Fibroblast of lung (primary cell): ENCODE measurements at regions not wholly inside any gene's neighbourhood (a gene's known extent, or its start where the extent isn't known, plus 50 kb on each side); places are given as distances from the start of the nearest gene placed in this dataset.

ENCODE experiments used
- DNase-seq, 2 donors: peaks; one replicate each; pipeline versions ENCODE4 v3.0.0 to v3.0.0-alpha.2; 2010; ENCODE audit warnings: low read depth in 2 of 2
- H2AFZ ChIP-seq: 2 replicates; pipeline ENCODE4 v1.5.1; 2012; ENCODE audit warnings: low read length, control low read depth, inconsistent platforms
- H3K27ac ChIP-seq: 2 replicates; pipeline ENCODE4 v1.5.1; 2011; ENCODE audit warnings: low read length, control low read depth; ENCODE audit not compliant: insufficient read depth
- H3K27me3 ChIP-seq: 2 replicates; pipeline ENCODE4 v1.5.1; 2011; ENCODE audit warnings: mild to moderate bottlenecking, low read length; ENCODE audit not compliant: control insufficient read depth, insufficient read depth
- H3K36me3 ChIP-seq: 2 replicates; pipeline ENCODE4 v1.5.1; 2011; ENCODE audit warnings: low read length; ENCODE audit not compliant: control insufficient read depth, insufficient read depth
- H3K4me1 ChIP-seq: 2 replicates; pipeline ENCODE4 v1.5.1; 2011; ENCODE audit warnings: low read length; ENCODE audit not compliant: control insufficient read depth, insufficient read depth; ENCODE audit errors: extremely low read depth
- H3K4me2 ChIP-seq: 2 replicates; pipeline ENCODE4 v1.5.1; 2011; ENCODE audit warnings: low read length, control low read depth; ENCODE audit not compliant: insufficient read depth; ENCODE audit errors: extremely low read depth
- H3K4me3 ChIP-seq, 4 experiments: fragments of 200-600 bp in 1 of 4; sonication (generic) in 1 of 4; replicated peaks in 1 of 4; 2 replicates each; pipeline ENCODE4 v1.5.1; 2011 to 2016; ENCODE audit warnings: low read length in 4 of 4, low read depth in 3 of 4, mild to moderate bottlenecking in 3 of 4, control low read depth in 2 of 4, inconsistent platforms in 1 of 4, mixed read lengths in 1 of 4; ENCODE audit not compliant: insufficient read depth in 1 of 4; ENCODE audit errors: control extremely low read depth in 1 of 4
- H3K79me2 ChIP-seq: 2 replicates; pipeline ENCODE4 v1.5.1; 2012; ENCODE audit warnings: mild to moderate bottlenecking, low read length, inconsistent platforms; ENCODE audit not compliant: control insufficient read depth, insufficient read depth
- H3K9ac ChIP-seq: 2 replicates; pipeline ENCODE4 v1.5.1; 2011; ENCODE audit warnings: mild to moderate bottlenecking, low read length, control low read depth; ENCODE audit not compliant: insufficient read depth
- H3K9me3 ChIP-seq: 2 replicates; pipeline ENCODE4 v1.5.1; 2012; ENCODE audit warnings: low read depth, low read length; ENCODE audit not compliant: control insufficient read depth, insufficient read depth
- H4K20me1 ChIP-seq: 2 replicates; pipeline ENCODE4 v1.5.1; 2011; ENCODE audit warnings: low read length; ENCODE audit not compliant: control insufficient read depth, insufficient read depth; ENCODE audit errors: extremely low read depth
- EZH2 ChIP-seq: IDR thresholded peaks from 2 replicates; pipeline ENCODE4 v1.5.1; 2012; ENCODE audit warnings: low read length, control low read depth, mild to moderate bottlenecking; ENCODE audit errors: missing control alignments
- TF ChIP-seq, protein P1 (sequence below), 2 donors: IDR thresholded peaks in 1 of 2; conservative IDR thresholded peaks in 1 of 2; 1 replicate in 1 of 2; 2 replicates in 1 of 2; pipeline ENCODE4 v1.5.1; 2011 to 2012; ENCODE audit warnings: low read length in 2 of 2, control low read depth in 1 of 2, inconsistent platforms in 1 of 2, low read depth in 1 of 2, mild to moderate bottlenecking in 1 of 2

DNA sequence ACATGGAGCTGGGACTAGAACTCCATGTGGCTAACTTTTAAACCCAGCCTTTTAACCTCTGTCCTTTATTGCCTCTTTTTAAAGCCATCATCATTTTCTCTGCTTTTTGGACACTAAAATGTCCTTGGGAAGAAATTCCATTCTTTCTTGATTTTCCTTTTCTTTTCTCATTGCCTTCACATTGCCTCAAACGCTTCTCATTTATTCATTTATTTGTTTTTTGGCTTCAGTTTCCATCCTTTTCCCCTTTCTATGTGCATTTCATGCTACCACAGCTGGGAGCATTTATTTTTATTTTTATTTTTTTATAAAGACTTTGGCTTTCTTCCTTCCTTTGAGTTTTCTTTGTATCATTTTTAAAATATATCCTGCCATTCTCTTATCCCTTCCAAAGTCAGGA is 212.2 kb downstream of the DACT1 start:
- H3K9ac ChIP-seq, result no peak overlapping the region
- no peak overlapping the region for H3K4me2 ChIP-seq
- no peak overlapping the region for H3K4me3 ChIP-seq
- H3K27me3 ChIP-seq, result no peaks in the 10 kb centered on the region
- H3K4me1 ChIP-seq, result no peaks in the 10 kb centered on the region
- H3K79me2 ChIP-seq, result no peaks in the 10 kb centered on the region
- H2AFZ ChIP-seq, result no peak overlapping the region
- TF ChIP-seq, protein P1, sequence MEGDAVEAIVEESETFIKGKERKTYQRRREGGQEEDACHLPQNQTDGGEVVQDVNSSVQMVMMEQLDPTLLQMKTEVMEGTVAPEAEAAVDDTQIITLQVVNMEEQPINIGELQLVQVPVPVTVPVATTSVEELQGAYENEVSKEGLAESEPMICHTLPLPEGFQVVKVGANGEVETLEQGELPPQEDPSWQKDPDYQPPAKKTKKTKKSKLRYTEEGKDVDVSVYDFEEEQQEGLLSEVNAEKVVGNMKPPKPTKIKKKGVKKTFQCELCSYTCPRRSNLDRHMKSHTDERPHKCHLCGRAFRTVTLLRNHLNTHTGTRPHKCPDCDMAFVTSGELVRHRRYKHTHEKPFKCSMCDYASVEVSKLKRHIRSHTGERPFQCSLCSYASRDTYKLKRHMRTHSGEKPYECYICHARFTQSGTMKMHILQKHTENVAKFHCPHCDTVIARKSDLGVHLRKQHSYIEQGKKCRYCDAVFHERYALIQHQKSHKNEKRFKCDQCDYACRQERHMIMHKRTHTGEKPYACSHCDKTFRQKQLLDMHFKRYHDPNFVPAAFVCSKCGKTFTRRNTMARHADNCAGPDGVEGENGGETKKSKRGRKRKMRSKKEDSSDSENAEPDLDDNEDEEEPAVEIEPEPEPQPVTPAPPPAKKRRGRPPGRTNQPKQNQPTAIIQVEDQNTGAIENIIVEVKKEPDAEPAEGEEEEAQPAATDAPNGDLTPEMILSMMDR (conservative IDR thresholded peaks at IDR 0.05 in 1 of 2, IDR thresholded peaks at IDR 0.05 in 1 of 2; ENCODE audit: low read depth in 1 of 2, low read length in 2 of 2), result no peak
- no peak for TF ChIP-seq EZH2
- no peaks in the 10 kb centered on the region for H4K20me1 ChIP-seq
- no peak overlapping the region for H3K27ac ChIP-seq
- DNase-seq, result no peak
- no peaks in the 10 kb centered on the region for H3K9me3 ChIP-seq
- H3K36me3 ChIP-seq, result no peaks in the 10 kb centered on the region

DNA sequence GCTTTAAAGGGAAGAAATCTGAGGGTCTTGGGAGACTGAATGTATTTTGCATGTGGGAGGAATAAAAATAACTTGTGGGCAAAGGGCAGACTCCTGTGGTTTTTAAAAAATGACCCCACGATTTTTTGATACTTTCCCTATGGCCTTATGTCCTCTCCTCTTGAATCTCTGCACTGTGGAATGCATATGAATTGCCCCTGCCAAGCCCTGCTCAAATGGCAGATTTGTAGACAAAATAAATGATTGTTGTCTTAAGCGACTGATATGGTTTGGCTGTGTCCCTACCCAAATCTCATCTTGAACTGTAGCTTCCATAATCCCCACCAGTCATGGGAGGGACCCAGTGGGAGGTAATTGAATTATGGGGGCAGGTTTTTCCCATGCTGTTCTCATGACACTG is 223.8 kb downstream of the DACT1 start:
- no peak overlapping the region for H2AFZ ChIP-seq
- H3K36me3 ChIP-seq, result no peaks in the 10 kb centered on the region
- no peaks in the 10 kb centered on the region for H3K9me3 ChIP-seq
- H3K9ac ChIP-seq, result no peak overlapping the region
- no peaks in the 10 kb centered on the region for H3K79me2 ChIP-seq
- no peaks in the 10 kb centered on the region for H3K27me3 ChIP-seq
- TF ChIP-seq EZH2, result no peak
- TF ChIP-seq, protein P1 (conservative IDR thresholded peaks at IDR 0.05 in 1 of 2, IDR thresholded peaks at IDR 0.05 in 1 of 2; ENCODE audit: low read depth in 1 of 2, low read length in 2 of 2), result no peak
- H3K4me3 ChIP-seq, result no peak overlapping the region
- H3K4me1 ChIP-seq, result peaks cover 4% of the 10 kb centered on the region
- DNase-seq, result peak; percentile 8 to 83
- no peaks in the 10 kb centered on the region for H4K20me1 ChIP-seq
- H3K4me2 ChIP-seq, result no peak overlapping the region
- H3K27ac ChIP-seq, result no peak overlapping the region

DNA sequence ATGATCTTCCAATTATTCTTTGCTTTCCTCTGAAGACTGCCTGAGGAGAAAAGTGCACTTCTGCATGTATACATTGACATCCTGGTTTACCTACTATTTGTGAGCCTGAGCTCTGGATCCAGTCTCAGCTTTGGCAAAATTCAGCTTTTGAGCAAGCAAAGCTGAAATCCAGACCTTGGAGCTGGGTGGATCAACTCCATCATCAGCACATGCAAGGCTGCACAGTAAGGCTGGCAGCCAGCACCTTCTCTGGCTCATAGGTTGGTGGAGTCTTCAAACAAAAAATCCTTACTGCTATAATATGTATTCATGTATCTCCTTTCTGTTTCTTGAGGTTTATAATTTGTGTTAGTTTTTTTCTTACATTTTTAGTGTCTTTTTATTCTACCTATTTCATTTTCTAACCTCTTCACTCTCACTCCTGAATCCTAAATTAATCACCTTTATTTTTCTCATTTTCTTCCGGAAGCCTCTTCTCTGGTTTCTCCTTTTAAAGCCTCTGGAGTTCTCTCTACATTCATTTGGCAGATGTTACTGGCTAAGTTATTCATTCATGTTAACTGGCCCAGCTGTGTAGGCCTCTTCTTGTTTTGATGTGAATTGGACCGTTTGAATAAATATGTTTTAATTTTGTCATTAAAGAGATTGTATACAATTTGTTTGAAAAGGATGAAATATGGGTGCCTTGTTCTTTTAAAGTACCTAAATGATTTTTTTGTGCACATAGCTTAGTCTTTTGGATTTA is 224.8 kb downstream of the DACT1 start:
- DNase-seq, result no peak

More for the DNA sequence above, 224.8 kb downstream of the DACT1 start:
- Histone ChIP-seq H3K4me3 (no peak overlapping the region), H3K4me1 (peaks cover 4% of the 10 kb centered on the region), H4K20me1 (no peaks in the 10 kb centered on the region), H3K4me2 (no peak overlapping the region), H3K79me2 (no peaks in the 10 kb centered on the region), H3K9ac (no peak overlapping the region), H2AFZ (no peak overlapping the region), H3K27me3 (no peaks in the 10 kb centered on the region), H3K27ac (no peak overlapping the region), H3K9me3 (no peaks in the 10 kb centered on the region), H3K36me3 (no peaks in the 10 kb centered on the region)
- TF ChIP-seq EZH2, result no peak
- TF ChIP-seq, protein P1 (conservative IDR thresholded peaks at IDR 0.05 in 1 of 2, IDR thresholded peaks at IDR 0.05 in 1 of 2; ENCODE audit: low read depth in 1 of 2, low read length in 2 of 2), result no peak
